HUES48 (cell line): ENCODE measurements at regions not wholly inside any gene's neighbourhood (a gene's known extent, or its start where the extent isn't known, plus 50 kb on each side); places are given as distances from the start of the nearest gene placed in this dataset.

ENCODE experiments used
- H3K27ac ChIP-seq: one replicate; pipeline ENCODE4 v1.7.0; 2013; ENCODE audit warnings: low read depth, low read length, inconsistent platforms
- H3K27me3 ChIP-seq: 2 replicates; pipeline ENCODE4 v1.6.1; 2013; ENCODE audit warnings: mild to moderate bottlenecking, low read length; ENCODE audit not compliant: control insufficient read depth, insufficient read depth
- H3K36me3 ChIP-seq: 2 replicates; pipeline ENCODE4 v1.6.1; 2013; ENCODE audit warnings: low read length; ENCODE audit not compliant: control insufficient read depth, insufficient read depth
- H3K4me1 ChIP-seq: 2 replicates; pipeline ENCODE4 v1.6.1; 2013; ENCODE audit warnings: mild to moderate bottlenecking, low read length; ENCODE audit not compliant: control insufficient read depth, insufficient read depth
- H3K4me3 ChIP-seq: 2 replicates; pipeline ENCODE4 v1.5.1; 2013; ENCODE audit warnings: mild to moderate bottlenecking, low read depth, low read length
- H3K9ac ChIP-seq: 2 replicates; pipeline ENCODE4 v1.6.1; 2013; ENCODE audit warnings: mild to moderate bottlenecking, low read depth, low read length, moderate library complexity
- H3K9me3 ChIP-seq: 2 replicates; pipeline ENCODE4 v1.6.1; 2013; ENCODE audit warnings: low read length; ENCODE audit not compliant: control insufficient read depth, insufficient read depth

DNA sequence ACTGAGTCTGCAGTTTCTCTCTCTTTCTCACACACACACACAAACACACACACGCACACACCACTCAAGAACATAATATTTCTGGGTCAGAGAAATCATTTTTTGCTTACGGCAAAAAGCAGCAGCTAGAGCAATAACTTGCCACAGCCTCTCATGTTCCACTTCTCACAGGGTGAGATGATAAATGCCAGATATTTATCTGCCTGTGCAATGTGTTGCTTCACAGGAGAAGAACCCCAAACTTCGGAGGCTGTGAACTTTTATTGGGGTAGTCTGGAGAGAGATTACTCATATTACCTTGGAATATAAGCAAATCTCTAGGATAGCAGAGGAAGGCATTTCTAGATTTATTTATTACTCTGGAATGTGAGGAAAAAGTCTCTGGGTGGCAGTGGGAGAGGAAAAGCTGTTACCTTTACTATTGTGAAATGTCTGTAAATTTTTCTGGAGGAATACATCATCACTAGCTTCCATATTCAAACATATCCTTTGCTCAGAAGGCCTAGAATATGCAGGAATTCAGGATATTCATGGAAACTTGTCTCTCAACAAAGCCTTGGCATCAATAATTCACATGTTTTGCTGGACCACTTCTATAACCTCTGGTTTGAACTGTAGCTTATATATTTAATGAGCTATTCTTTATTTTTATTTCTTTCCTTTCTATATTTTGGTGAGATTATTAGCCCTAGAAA is 369.2 kb downstream of the NSUN3 start:
- Histone ChIP-seq H3K27me3 (no peaks in the 10 kb centered on the region), H3K27ac (no peak overlapping the region), H3K9me3 (no peaks in the 10 kb centered on the region), H3K36me3 (no peaks in the 10 kb centered on the region), H3K4me1 (0 out of 2 replicates have a peak, but pooled peaks cover 4% of the 10 kb centered on the region), H3K9ac (no peak overlapping the region), H3K4me3 (no peak overlapping the region)

DNA sequence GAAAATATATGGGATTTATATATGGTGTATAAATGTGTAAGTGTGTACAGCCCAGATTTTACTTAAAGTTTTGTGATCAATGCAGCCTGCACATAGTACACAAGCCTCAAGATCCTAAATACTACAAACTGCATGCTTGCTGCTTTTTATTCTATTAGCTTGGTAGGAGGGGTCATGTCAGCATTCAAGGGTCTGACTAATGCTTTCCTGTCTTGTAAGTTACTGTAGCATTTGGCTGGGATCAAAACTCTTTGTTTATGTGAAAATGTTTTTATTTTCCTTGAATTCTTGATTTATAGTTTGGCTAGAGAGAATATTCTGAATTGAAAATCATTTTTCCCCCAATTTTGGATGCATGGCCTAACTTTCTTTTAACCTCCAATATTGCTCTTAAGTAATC is 370.9 kb downstream of the NSUN3 start:
- H3K36me3 ChIP-seq, result no peaks in the 10 kb centered on the region
- no peak overlapping the region for H3K27ac ChIP-seq
- H3K27me3 ChIP-seq, result no peaks in the 10 kb centered on the region
- H3K4me3 ChIP-seq, result no peak overlapping the region
- H3K4me1 ChIP-seq, result 0 out of 2 replicates have a peak, but pooled peaks cover 4% of the 10 kb centered on the region
- H3K9me3 ChIP-seq, result no peaks in the 10 kb centered on the region
- no peak overlapping the region for H3K9ac ChIP-seq

DNA sequence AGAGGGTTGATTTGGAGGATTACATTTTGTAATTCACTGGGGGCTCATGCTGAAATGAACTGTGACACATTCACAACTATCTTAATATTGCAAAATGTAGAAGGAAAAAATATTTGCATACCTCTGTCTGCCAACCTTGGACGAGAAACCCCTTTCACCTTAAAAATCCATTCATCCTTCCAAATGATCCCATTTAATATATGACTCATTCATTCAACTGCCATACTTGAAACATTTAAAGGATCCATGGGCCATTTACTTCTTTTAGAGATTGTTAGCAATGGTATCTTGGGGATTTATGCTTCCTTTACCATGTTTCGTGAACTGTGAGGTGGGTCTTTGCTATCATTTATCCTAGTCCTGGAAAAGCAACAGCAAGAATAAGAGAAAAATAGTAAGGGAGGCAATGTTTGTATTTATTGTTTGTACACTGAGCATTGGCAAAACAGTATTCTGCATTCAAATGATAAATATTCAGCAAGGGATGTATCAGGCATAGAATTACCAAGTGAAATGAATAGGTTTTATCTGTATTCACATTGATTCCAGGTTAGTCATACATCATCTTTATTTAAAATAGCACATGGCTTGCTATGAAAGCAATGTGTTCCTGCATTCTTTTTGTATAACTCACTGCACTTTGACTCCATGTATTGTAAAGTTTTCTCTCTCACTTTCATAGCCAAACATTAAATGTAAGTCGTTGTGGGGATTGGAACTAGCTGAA is 378.1 kb downstream of the NSUN3 start:
- Histone ChIP-seq H3K27ac (no peak overlapping the region), H3K27me3 (no peaks in the 10 kb centered on the region), H3K4me3 (no peak overlapping the region), H3K9ac (no peak overlapping the region), H3K36me3 (no peaks in the 10 kb centered on the region), H3K4me1 (no peaks in the 10 kb centered on the region), H3K9me3 (no peaks in the 10 kb centered on the region)

DNA sequence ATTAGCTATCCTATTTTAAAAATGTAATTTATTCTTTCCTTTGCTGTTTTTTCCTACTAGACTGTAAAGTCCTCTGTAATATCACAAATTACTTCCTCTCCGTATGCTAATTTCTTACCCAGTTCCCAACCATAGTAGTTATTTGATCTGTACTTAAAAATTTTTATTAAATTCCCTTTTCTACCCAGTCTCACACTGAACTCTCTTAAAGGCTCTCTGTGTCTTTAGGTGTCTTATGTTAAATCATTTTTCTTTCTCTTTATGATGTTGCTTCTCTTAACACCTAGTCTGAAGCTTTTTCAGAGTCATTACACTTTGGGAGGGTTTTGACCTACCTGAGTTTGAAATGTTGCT is 378.6 kb downstream of the NSUN3 start:
- H3K9ac ChIP-seq, result no peak overlapping the region
- H3K4me3 ChIP-seq, result no peak overlapping the region
- H3K36me3 ChIP-seq, result no peaks in the 10 kb centered on the region
- no peak overlapping the region for H3K27ac ChIP-seq
- no peaks in the 10 kb centered on the region for H3K27me3 ChIP-seq
- H3K9me3 ChIP-seq, result no peaks in the 10 kb centered on the region
- no peaks in the 10 kb centered on the region for H3K4me1 ChIP-seq

DNA sequence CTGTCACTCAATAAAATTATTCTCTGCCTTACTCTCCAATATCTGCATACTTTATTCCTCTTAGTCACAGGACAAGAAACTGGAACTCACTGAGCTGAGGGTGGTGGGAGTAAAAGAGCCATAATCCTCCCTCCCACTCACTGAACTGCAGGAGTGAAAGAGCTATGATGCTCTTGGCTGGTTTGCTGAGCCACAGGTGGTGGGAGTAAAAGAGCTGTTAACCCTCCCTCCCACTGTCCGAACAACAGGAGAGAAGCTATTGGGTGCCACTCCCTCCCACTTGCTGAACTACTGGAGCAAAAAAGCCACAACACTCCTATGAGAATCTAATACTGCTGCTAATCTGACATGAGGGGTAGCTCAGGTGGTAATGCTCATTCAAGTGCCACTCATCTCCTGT is 391.0 kb downstream of the NSUN3 start:
- H3K36me3 ChIP-seq, result no peaks in the 10 kb centered on the region
- H3K4me1 ChIP-seq, result no peaks in the 10 kb centered on the region
- no peak overlapping the region for H3K9ac ChIP-seq
- no peak overlapping the region for H3K4me3 ChIP-seq
- H3K27me3 ChIP-seq, result no peaks in the 10 kb centered on the region
- no peak overlapping the region for H3K27ac ChIP-seq
- no peaks in the 10 kb centered on the region for H3K9me3 ChIP-seq

DNA sequence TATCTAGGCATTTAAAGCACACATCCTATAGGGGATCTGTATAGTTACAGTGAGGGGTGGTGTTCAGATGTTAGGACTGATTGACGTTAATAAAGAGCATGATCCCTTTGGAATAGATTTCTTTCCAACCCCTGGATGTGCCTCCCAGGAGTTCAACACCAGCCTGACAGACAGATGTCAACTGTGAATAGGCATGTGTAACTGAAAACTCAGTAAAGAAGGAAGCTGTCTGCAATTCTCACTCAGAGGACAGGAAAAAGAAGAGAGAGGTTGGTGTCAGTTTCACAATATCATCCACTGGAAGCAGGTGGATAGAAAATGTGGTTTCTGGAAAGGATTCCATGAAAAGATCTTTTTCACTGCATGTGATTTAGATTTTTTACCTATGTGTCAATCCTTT is 396.3 kb downstream of the NSUN3 start:
- Histone ChIP-seq H3K9ac (no peak overlapping the region), H3K4me1 (peaks cover 10% of the 10 kb centered on the region; the same call in 1 of the 2 replicates), H3K4me3 (no peak overlapping the region), H3K9me3 (no peaks in the 10 kb centered on the region), H3K27me3 (no peaks in the 10 kb centered on the region), H3K36me3 (no peaks in the 10 kb centered on the region), H3K27ac (no peak overlapping the region)

DNA sequence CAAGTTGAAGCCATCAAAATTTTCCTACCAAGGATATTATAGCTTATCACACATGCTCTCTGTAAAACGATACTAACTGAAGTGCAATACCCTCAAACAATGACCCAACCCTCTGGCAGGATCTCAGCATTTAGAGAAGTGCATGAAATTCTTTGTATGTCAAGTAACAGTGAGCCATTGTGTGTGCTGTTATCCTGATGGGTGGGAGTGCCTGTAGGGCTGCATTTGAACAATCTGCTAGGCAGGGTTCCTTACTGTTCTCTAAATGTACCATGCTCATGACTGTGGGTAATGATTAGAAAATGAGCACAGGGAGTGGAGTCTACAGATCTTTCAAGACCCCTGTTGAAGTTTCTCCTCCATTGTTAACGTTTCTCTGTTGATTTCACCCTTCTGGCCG is 398.1 kb downstream of the NSUN3 start:
- no peaks in the 10 kb centered on the region for H3K27me3 ChIP-seq
- no peak overlapping the region for H3K9ac ChIP-seq
- H3K9me3 ChIP-seq, result no peaks in the 10 kb centered on the region
- H3K36me3 ChIP-seq, result no peaks in the 10 kb centered on the region
- no peak overlapping the region for H3K4me3 ChIP-seq
- peaks cover 10% of the 10 kb centered on the region; the same call in 1 of the 2 replicates for H3K4me1 ChIP-seq
- H3K27ac ChIP-seq, result peak overlapping the region; percentile 5

DNA sequence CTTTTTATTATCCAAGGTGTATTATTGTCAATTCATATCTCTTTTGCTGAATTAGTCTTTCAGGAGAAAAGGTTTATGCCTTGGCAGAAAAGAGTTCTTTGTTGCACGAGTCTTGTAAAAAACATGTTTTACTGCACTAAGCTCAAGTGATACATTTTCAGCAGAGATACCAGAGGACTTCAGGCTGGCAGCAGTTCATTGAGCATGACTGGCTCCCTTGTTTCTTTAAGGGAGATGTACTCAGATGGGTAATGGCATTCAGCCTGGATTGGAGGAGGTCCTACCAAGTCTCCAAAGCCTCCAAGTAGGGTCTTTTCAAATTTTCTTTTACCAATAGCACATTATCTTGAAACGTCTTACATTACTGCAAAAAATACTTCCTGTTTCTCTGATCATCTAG is 400.1 kb downstream of the NSUN3 start:
- Histone ChIP-seq H3K9ac (no peak overlapping the region), H3K27ac (no peak overlapping the region), H3K4me3 (no peak overlapping the region), H3K36me3 (no peaks in the 10 kb centered on the region), H3K9me3 (no peaks in the 10 kb centered on the region), H3K27me3 (no peaks in the 10 kb centered on the region), H3K4me1 (peaks cover 14% of the 10 kb centered on the region)

DNA sequence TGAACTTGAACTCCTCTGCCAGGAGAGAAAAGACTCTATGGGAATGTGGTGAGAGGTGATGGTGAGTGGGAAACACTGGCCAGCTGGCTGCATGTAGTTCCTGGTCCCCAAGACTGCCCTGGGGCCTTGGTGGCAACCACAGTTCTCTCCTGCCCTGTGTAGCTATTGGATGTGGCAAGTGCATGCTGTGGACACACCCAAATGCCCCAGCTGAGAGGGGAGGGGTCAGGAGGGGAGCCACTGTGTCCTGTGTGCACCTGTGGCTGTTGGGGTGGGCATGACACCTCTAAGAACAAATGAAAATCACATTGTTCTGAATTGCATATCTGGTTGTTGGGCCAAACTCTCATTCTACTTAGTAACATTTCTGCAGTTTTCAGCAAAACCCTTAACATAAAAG is 409.6 kb downstream of the NSUN3 start:
- Histone ChIP-seq H3K36me3 (no peaks in the 10 kb centered on the region), H3K9ac (no peak overlapping the region), H3K9me3 (peaks cover 10% of the 10 kb centered on the region; the same call in 1 of the 2 replicates), H3K4me1 (peaks cover 17% of the 10 kb centered on the region), H3K27me3 (no peaks in the 10 kb centered on the region), H3K27ac (no peak overlapping the region), H3K4me3 (no peak overlapping the region)

DNA sequence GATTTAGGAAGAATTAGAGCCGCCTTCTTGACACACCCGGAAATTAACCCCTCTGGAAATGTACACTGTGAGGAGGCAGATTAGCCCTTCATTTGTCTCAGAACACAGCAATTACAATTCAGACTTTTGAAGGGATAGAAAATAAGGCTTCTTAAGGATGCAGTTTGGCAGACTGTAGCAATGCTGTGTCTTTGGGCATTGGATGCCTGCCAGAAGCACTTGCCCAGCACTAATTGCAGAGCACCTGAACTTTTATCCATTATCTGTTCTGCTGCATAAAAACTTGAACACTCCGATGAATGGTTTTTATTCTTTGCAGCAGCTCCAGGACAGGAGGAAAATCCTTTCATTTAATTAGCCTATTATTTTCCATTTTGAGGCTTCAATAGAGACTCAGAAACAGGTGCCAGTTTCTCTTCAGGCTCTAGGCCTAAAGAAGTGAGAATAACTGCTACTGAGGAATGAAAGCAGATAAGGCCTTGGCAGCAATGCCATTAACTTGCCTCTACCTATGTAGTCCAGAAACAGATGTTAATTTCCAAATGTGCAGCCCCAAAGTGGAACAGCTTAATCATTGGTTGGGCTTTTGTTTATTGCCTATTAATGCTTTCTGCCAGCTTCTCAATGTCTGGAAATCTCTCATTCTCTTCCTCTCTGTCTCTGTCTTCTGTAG is 418.5 kb downstream of the NSUN3 start:
- H3K27me3 ChIP-seq, result no peaks in the 10 kb centered on the region
- H3K36me3 ChIP-seq, result no peaks in the 10 kb centered on the region
- no peak overlapping the region for H3K9ac ChIP-seq
- no peaks in the 10 kb centered on the region for H3K4me1 ChIP-seq
- H3K27ac ChIP-seq, result no peak overlapping the region
- no peak overlapping the region for H3K4me3 ChIP-seq
- no peaks in the 10 kb centered on the region for H3K9me3 ChIP-seq

DNA sequence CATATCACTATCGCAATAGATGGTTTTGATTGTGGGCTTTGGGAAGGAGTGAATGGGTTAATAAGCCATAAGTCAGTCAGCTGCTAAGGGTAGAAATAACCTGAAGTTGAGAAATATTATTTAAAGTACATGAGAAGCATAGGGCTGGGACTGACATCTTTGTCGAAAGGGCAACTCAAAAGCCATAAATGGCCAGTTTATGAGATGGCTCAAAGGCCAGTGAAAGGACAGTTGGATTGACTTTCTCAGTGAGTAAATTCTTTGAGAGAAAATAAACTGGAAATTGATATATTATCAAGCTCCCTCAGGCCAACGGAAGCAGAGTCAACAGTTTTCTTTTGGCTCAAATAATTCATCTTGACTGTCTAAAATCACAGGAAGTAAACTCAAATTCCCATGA is 419.8 kb downstream of the NSUN3 start:
- no peak overlapping the region for H3K9ac ChIP-seq
- H3K9me3 ChIP-seq, result no peaks in the 10 kb centered on the region
- no peaks in the 10 kb centered on the region for H3K27me3 ChIP-seq
- H3K4me3 ChIP-seq, result no peak overlapping the region
- H3K36me3 ChIP-seq, result no peaks in the 10 kb centered on the region
- no peaks in the 10 kb centered on the region for H3K4me1 ChIP-seq
- no peak overlapping the region for H3K27ac ChIP-seq
